NCI-H774 (cell line): ENCODE measurements at regions not wholly inside any gene's neighbourhood (a gene's known extent, or its start where the extent isn't known, plus 50 kb on each side); places are given as distances from the start of the nearest gene placed in this dataset.
A peak's percentile ranks its signal among the peaks of the same experiment; 100 is the strongest.

Experiments
- DNase-seq: peaks from one replicate; lab custom pipeline; 2025; lab: John Stamatoyannopoulos, UW

DNA sequence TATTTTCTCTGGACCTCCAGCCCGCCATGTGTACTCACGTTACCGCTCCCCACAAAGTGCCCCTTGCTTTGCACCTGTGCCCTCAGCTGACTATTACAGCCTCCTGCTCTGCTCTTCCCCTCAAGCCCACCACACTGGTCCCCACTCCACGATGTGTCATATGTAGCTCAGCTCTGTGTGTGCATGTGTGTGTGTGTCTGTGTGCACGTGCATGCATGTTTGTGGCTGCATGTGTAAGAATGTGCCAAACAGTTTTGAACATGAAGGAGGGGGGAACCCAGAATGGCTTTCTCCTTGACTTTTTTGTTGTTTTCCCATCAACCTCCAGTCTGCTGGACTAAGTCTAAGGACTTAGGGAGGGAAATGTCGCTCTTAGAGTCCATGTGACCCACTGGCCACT, 54.8 kb upstream of the BTRC start:
- DNase-seq, result no peak

DNA sequence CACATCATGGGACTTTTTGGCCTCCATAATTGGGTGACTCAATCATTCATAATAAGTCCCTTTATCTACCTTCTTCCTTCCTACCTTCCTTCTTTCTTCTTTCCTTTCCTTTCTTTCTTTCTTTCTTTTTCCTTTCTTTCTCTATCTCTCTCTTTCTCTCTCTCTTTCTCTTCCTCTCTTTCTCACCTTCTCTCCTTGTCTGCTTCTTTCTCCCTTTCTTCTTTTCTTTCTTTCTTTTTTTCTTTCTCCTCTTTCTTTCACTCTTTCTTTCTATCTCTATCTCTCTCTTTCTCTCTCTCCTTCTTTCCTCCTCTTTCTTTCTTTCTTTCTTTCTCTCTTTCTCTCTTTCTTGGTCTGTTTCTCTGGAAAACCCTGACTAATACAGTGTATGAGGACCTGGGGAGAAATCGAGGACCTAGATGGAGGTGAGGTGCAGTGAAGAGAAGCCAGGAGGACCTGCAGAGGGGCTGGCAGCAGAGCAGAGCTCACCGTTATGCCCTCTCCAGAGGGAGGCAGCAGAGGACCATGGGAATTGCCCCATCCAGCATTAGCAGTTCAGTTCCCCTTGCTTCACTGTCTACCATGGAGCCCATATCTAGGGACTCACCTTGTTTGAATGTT, 52.7 kb upstream of the BTRC start:
- DNase-seq, result peak; percentile 10

GRCh38 chr10:101303087-101303703, 50.8 kb upstream of the BTRC start:
- no peak for DNase-seq
